ENCODE measurements at regions not wholly inside any gene's neighbourhood (a gene's known extent, or its start where the extent isn't known, plus 50 kb on each side); places are given as distances from the start of the nearest gene placed in this dataset.

DNA sequence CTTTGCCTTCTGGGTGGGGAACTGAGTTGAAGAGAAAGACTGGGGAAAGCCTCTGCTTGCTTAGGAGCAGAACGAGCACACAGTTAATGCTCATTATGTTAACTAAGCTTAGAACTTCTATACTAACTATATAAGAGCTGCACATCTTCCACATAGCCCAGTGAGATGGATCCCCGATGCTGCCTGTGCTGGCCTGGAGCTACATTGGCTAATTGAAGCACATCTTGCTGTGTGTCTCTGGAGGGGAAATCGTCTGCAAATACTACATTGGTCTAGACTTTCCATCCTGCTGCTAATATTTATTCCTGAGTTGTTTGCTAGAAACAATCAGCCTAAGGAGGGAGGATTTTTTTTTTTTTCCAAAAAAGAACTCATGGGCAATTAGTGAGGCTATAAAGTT is 406.3 kb downstream of the HAPSTR1 start:
- no peak for TF ChIP-seq ZFX (IDR thresholded peaks at IDR 0.05)
- TF ChIP-seq, protein P1, sequence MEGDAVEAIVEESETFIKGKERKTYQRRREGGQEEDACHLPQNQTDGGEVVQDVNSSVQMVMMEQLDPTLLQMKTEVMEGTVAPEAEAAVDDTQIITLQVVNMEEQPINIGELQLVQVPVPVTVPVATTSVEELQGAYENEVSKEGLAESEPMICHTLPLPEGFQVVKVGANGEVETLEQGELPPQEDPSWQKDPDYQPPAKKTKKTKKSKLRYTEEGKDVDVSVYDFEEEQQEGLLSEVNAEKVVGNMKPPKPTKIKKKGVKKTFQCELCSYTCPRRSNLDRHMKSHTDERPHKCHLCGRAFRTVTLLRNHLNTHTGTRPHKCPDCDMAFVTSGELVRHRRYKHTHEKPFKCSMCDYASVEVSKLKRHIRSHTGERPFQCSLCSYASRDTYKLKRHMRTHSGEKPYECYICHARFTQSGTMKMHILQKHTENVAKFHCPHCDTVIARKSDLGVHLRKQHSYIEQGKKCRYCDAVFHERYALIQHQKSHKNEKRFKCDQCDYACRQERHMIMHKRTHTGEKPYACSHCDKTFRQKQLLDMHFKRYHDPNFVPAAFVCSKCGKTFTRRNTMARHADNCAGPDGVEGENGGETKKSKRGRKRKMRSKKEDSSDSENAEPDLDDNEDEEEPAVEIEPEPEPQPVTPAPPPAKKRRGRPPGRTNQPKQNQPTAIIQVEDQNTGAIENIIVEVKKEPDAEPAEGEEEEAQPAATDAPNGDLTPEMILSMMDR (conservative IDR thresholded peaks at IDR 0.05): no peak
- no peak overlapping the region for H3K27ac ChIP-seq

DNA sequence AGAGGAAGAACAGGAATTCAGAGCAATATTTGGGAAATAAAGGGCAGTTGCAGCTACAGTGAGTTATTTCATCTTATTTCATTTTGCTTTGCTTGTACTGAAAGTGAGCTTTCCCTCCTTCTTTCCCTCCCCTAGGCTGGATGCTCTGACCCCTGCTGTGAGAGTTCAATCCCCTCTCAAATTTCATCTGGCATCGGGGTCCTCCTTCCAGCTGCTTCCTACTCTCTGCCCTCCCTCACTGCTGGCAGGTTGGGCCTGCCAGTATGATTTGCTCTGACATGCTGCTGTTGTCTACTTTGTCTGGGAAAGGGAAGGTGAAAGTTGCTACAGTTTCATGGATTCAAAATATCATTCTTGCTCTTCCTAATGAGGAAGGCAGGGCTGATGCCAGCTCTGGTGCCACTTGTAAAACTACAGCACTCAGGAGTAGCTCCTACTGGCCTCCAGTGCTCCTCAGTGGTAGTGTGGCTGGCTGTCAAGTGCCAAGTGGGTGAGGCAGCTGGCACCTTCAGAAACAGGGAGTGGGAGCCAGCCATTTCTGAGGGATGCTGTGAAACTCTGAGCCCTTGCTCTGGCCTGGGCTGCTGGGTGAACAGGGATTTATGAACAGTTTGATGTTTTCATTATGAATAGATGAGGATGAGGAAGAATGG is 408.6 kb downstream of the HAPSTR1 start:
- TF ChIP-seq ZFX (IDR thresholded peaks at IDR 0.05): no peak
- TF ChIP-seq, protein P1 (conservative IDR thresholded peaks at IDR 0.05): no peak

DNA sequence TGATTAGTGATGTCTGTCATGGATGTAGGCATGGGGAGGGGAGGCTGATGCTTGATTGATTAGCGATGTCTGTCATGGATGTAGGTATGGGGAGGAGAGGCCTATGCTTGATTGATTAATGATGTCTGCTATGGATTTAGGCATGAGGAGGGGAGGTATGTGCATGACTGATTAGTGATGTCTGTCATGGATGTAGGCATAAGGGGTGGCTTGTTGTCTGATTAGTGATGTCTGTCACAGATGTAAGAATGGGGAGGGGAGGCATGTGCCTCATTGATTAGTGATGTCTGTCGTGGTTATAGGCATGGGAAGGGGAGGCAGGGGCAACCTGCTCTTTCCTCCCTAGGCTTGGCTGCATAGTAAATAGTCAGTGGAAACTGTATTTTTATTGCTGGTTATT is 409.4 kb downstream of the HAPSTR1 start:
- TF ChIP-seq ZFX (IDR thresholded peaks at IDR 0.05): no peak
- TF ChIP-seq, protein P1 (conservative IDR thresholded peaks at IDR 0.05): no peak
- no peak overlapping the region for H3K27ac ChIP-seq

More for the DNA sequence above, 408.6 kb downstream of the HAPSTR1 start:
- H3K27ac ChIP-seq: no peak overlapping the region

DNA sequence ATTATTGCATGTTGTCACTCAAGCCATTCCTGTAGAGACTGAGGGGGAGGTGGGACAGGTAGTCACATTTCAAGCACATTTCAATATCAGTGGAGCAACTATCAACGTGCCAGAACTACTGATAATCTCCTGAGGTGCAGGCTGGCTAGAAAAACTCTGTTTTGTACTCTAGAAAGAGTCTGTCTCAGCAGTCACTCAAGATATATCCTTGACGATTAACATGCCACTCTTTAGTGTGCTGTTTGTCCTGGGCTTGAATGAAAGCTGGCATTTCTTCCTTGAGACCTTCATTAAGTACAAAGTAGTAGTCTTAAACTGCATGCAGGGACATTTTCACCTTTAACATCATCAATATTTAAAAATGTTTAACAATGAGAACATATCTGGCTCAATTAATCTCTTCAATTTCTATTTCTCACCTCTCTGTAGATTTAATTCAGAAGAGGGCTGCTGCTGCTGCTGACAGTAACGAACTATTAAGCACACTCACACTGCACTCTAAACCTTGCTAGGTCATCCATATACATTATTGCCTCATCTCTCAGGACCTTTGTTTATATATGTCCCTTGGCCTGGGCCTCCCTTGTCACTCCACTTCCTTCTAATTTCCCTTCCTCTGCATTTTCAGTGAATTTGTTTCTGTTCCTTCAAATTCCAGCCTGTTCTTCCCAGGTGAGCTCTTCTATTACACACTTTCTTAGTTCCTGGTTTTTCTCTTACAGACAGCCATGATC is 412.0 kb downstream of the HAPSTR1 start:
- TF ChIP-seq, protein P1 (conservative IDR thresholded peaks at IDR 0.05): no peak
- no peak for TF ChIP-seq ZFX (IDR thresholded peaks at IDR 0.05)
- H3K27ac ChIP-seq: no peak overlapping the region

DNA sequence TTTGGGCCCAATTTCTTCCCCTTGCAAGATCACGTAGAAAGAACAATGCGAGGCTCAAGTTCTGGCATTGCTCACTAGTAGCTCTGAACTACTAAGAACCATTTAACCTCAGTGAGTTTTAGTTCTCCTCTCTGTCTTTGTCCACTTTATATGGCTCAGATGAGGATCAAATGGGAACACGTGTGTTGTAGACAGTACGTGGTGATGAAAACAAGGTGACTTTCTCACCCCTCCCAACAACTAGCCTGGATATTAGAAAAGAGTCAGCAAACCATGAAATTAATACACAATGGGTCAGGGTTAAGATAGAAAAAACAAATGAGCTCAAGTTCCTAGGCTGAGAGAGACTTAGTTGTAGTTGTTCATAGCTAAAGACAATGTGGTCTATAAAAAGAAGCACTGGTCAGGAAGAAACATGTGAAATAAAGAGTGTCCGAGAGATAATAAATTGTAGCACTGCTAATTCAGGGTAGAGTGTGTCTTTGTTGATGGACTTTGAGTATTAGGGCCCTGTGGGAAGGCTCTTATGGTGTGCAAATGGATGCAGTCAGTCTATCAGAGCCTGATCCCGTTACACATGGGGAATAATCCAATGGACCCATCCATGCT is 417.0 kb downstream of the HAPSTR1 start:
- TF ChIP-seq, protein P1 (conservative IDR thresholded peaks at IDR 0.05): no peak
- no peak for TF ChIP-seq ZFX (IDR thresholded peaks at IDR 0.05)
- H3K27ac ChIP-seq: no peak overlapping the region

DNA sequence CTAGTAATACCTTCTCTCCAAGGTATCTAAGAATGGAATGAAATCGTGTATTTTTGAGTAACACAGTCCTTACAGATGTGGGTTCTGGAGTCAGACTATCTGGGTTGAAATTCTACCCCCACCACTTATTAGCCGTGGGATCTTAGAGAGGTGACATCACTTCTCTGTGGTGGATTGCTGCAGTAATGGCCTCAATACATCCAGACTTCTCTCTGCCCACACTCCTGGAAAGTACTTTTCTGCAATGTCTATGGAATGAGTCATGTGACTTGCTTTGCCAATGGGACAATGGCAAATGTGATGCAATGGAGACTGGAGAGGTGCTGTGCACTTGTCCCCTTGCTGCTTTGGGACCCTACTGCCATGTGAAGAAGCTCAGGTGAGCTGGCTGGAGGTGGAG is 418.2 kb downstream of the HAPSTR1 start:
- no peak for TF ChIP-seq ZFX (IDR thresholded peaks at IDR 0.05)
- TF ChIP-seq, protein P1 (conservative IDR thresholded peaks at IDR 0.05): no peak
- no peak overlapping the region for H3K27ac ChIP-seq

DNA sequence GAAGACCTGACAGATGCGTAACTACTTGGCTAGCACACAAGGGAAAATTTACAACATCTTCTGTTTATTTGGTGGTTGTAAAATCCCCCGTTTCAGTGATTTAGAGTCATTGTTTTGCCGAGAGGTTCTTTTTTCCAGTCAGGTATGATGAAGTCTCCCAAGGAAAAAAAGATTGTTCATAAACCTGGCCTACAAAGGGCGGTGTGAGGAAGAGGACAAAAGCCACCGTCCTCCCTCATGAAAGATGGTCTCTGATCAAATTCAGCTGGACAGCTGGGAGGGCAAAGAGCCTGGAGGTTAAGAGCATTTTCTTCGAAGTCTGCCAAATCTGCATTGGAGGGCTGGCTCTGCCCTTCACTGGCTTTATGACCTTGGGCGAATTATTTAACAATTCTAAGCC is 419.9 kb downstream of the HAPSTR1 start:
- no peak overlapping the region for H3K27ac ChIP-seq
- no peak for TF ChIP-seq ZFX (IDR thresholded peaks at IDR 0.05)
- TF ChIP-seq, protein P1 (conservative IDR thresholded peaks at IDR 0.05): no peak

All from C4-2B (cell line).